T-cell (primary cell): ENCODE measurements at regions not wholly inside any gene's neighbourhood (a gene's known extent, or its start where the extent isn't known, plus 50 kb on each side); places are given as distances from the start of the nearest gene placed in this dataset.

Experiments
- ATAC-seq, 4 experiments: fragments of 200-7000 bp in 3 of 4; fragments of 150-1000 bp in 1 of 4; cut with Tn5 transposase; replicated peaks in 1 of 4; 1 replicate in 3 of 4; 2 replicates in 1 of 4; pipeline ENCODE4 v1.10.0; 2021; ENCODE audit warnings: moderate library complexity in 3 of 4, mild to moderate bottlenecking in 2 of 4, moderate number of reproducible peaks in 1 of 4
- CTCF ChIA-PET, 2 donors: fragments of 300-600 bp; sonication (Branson Sonifier 250); formaldehyde crosslinking; loops; one replicate each; lab custom pipeline; 2022; ENCODE audit warnings: antibody characterized with exemption in 2 of 2; lab: Charles Lee
- POLR2A ChIA-PET, 2 donors: fragments of 300-600 bp; sonication (Branson Sonifier 250); formaldehyde crosslinking; loops; one replicate each; lab custom pipeline; 2022; ENCODE audit warnings: antibody characterized with exemption in 2 of 2; lab: Charles Lee
- DNase-seq, 35 experiments: peaks; one replicate each; pipeline versions ENCODE4 v3.0.0 to v3.0.0-alpha.2; 2013 to 2023
- H3K27ac ChIP-seq: one replicate; pipeline ENCODE4 v1.5.1; 2013; ENCODE audit warnings: low read length
- H3K27me3 ChIP-seq, 2 experiments: replicated peaks in 1 of 2; 1 replicate in 1 of 2; 2 replicates in 1 of 2; pipeline versions ENCODE4 v1.6.1 to v1.7.0; 2013; ENCODE audit warnings: low read length in 1 of 2, mixed read lengths in 1 of 2; ENCODE audit not compliant: control insufficient read depth in 2 of 2, insufficient read depth in 2 of 2; ENCODE audit errors: extremely low read depth in 1 of 2
- H3K36me3 ChIP-seq, 2 donors: 1 replicate in 1 of 2; 2 replicates in 1 of 2; pipeline versions ENCODE4 v1.6.1 to v1.7.0; 2013; ENCODE audit warnings: low read length in 1 of 2; ENCODE audit not compliant: control insufficient read depth in 2 of 2, insufficient read depth in 1 of 2; ENCODE audit errors: extremely low read depth in 1 of 2
- H3K4me1 ChIP-seq, 2 experiments: 1 replicate in 1 of 2; 2 replicates in 1 of 2; pipeline versions ENCODE4 v1.6.1 to v1.7.0; 2013; ENCODE audit warnings: low read length in 2 of 2, mixed read lengths in 1 of 2; ENCODE audit not compliant: insufficient read depth in 2 of 2, control insufficient read depth in 1 of 2; ENCODE audit errors: extremely low read depth in 1 of 2
- H3K4me3 ChIP-seq, 2 donors: 1 replicate in 1 of 2; 2 replicates in 1 of 2; pipeline versions ENCODE4 v1.5.1 to v1.7.0; 2013; ENCODE audit warnings: mild to moderate bottlenecking in 2 of 2, low read length in 1 of 2, moderate library complexity in 1 of 2; ENCODE audit not compliant: control insufficient read depth in 1 of 2; ENCODE audit errors: extremely low read depth in 1 of 2
- H3K9me3 ChIP-seq: 2 replicates; pipeline ENCODE4 v1.7.0; 2013
- H3K27ac Mint-ChIP-seq, 2 donors: one replicate each; pipeline ENCODE4 v1.8.0; 2020 to 2021; ENCODE audit warnings: mild to moderate bottlenecking in 2 of 2, mixed read lengths in 2 of 2
- H3K27me3 Mint-ChIP-seq, 2 donors: one replicate each; pipeline ENCODE4 v1.8.0; 2021 to 2022; ENCODE audit warnings: mixed read lengths in 2 of 2
- H3K36me3 Mint-ChIP-seq: one replicate; pipeline ENCODE4 v1.8.0; 2021; ENCODE audit warnings: mixed read lengths
- H3K4me1 Mint-ChIP-seq, 3 donors: one replicate each; pipeline ENCODE4 v1.8.0; 2020 to 2022; ENCODE audit warnings: mixed read lengths in 3 of 3, mild to moderate bottlenecking in 1 of 3
- H3K4me3 Mint-ChIP-seq, 3 donors: one replicate each; pipeline ENCODE4 v1.8.0; 2020 to 2022; ENCODE audit warnings: mild to moderate bottlenecking in 3 of 3, mixed read lengths in 3 of 3, moderate library complexity in 3 of 3
- H3K9me3 Mint-ChIP-seq, 3 donors: one replicate each; pipeline ENCODE4 v1.8.0; 2020 to 2022; ENCODE audit warnings: mixed read lengths in 3 of 3
- WGBS: methylation state at CpG from one replicate; pipeline ENCODE4 v1.1.5; 2013; ENCODE audit warnings: missing lambda C conversion rate; ENCODE audit not compliant: insufficient coverage; 5-methylcytosine and 5-hydroxymethylcytosine counted together

DNA sequence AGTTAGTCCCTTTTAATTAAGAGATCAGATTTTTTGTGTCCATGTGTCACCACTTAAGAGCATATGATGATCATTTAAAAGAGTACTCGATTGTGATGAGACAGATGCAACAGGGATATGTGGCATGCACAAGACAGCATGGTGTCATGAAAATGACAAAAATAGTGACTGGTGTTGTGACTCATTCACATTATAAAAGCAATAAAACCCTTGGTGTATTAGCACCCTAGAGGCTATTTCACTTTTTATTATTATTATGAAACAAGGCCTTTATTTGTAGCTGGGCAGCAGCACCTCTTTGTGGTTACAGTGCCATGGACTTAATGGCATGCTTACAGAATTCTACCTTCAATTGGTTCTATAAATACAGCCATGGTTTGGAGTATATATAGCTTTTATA lies 1296.0 kb upstream of the ZEB2 start:
- Mint-ChIP-seq H3K36me3 (no peaks in the 10 kb centered on the region), H3K27ac (no peak overlapping the region), H3K4me1 (no peaks in the 10 kb centered on the region), H3K27me3 (peaks cover 0 to 3% of the 10 kb centered on the region in 2 donors), H3K4me3 (no peak overlapping the region), H3K9me3 (peaks cover 0 to 5% (median 5%) of the 10 kb centered on the region in 3 donors)
- WGBS: no CpG with 5 or more reads among the region's 1 CpG
- Histone ChIP-seq H3K27me3 (no peaks in the 10 kb centered on the region), H3K9me3 (no peaks in the 10 kb centered on the region), H3K4me3 (no peak overlapping the region), H3K27ac (no peak overlapping the region), H3K4me1 (no peaks in the 10 kb centered on the region), H3K36me3 (no peaks in the 10 kb centered on the region)
- ChIA-PET POLR2A (no interaction called here), CTCF (no interaction called here)
- no peak for DNase-seq
- ATAC-seq: no peak

DNA sequence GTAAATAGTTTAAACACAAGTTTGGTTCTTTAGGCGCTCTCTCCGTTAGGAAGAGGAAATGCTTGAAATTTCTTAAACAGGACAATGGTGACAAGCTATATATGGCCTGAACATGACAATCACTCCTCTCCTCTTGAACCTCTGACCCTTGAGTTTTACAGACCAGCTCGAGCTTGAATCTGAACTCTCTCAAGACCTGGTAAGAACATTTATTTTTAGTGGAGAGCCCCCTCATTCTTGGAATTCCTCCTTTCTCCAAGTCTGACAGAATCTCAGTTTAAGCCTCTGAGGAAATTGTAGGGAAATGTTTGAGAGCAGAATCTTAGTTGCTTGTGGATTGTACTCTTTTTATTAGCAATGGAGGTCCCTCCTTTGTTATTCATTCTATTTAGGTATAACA lies 1293.6 kb upstream of the ZEB2 start:
- Mint-ChIP-seq H3K4me1 (no peaks in the 10 kb centered on the region), H3K27ac (no peak overlapping the region), H3K4me3 (no peak overlapping the region), H3K36me3 (no peaks in the 10 kb centered on the region), H3K9me3 (peaks cover 0 to 2% (median 0%) of the 10 kb centered on the region in 3 donors), H3K27me3 (peaks cover 0 to 3% of the 10 kb centered on the region in 2 donors)
- H3K36me3 ChIP-seq: no peaks in the 10 kb centered on the region
- ATAC-seq: no peak
- no CpG with 5 or more reads among the region's 3 CpGs for WGBS
- H3K4me1 ChIP-seq: no peaks in the 10 kb centered on the region
- H3K4me3 ChIP-seq: no peak overlapping the region
- DNase-seq: no peak
- ChIA-PET POLR2A (no interaction called here), CTCF (interaction anchor here in 1 of 2 donors (1.5 kb wide), 1 partner anchor 9 kb away, joined by 3 read pairs; no protein-coding TSS in a partner anchor)
- no peaks in the 10 kb centered on the region for H3K9me3 ChIP-seq
- no peaks in the 10 kb centered on the region for H3K27me3 ChIP-seq
- no peak overlapping the region for H3K27ac ChIP-seq

DNA sequence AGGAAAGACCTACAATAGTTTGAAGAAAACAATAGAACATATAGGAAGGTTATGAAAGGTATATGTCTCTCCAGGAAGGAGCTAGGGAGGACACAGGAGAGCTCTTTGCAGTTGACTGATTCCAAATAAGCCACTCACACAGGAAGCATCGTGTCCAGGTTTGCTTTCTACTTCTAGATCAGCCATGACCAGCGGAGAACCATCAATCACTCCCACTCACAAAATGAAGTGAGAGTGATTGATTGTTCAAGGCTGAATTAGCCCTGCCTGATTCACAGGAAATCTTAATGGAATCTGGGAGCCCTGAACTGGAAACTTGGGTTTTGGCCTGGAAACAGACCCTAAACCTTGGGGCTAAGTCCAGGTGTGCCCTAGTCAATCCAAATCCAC lies 1292.2 kb upstream of the ZEB2 start:
- DNase-seq (no peak), ATAC-seq (no peak)
- POLR2A ChIA-PET: no interaction called here
- CTCF ChIA-PET: no interaction called here
- Histone ChIP-seq H3K4me1 (no peaks in the 10 kb centered on the region), H3K9me3 (no peaks in the 10 kb centered on the region), H3K4me3 (no peak overlapping the region), H3K27me3 (no peaks in the 10 kb centered on the region), H3K36me3 (no peaks in the 10 kb centered on the region), H3K27ac (no peak overlapping the region)
- Mint-ChIP-seq H3K9me3 (peaks cover 0 to 6% (median 0%) of the 10 kb centered on the region in 3 donors), H3K36me3 (no peaks in the 10 kb centered on the region), H3K27ac (no peak overlapping the region), H3K4me3 (no peak overlapping the region), H3K27me3 (peaks cover 0 to 3% of the 10 kb centered on the region in 2 donors), H3K4me1 (no peaks in the 10 kb centered on the region)
- WGBS: no CpG with 5 or more reads among the region's 2 CpGs

DNA sequence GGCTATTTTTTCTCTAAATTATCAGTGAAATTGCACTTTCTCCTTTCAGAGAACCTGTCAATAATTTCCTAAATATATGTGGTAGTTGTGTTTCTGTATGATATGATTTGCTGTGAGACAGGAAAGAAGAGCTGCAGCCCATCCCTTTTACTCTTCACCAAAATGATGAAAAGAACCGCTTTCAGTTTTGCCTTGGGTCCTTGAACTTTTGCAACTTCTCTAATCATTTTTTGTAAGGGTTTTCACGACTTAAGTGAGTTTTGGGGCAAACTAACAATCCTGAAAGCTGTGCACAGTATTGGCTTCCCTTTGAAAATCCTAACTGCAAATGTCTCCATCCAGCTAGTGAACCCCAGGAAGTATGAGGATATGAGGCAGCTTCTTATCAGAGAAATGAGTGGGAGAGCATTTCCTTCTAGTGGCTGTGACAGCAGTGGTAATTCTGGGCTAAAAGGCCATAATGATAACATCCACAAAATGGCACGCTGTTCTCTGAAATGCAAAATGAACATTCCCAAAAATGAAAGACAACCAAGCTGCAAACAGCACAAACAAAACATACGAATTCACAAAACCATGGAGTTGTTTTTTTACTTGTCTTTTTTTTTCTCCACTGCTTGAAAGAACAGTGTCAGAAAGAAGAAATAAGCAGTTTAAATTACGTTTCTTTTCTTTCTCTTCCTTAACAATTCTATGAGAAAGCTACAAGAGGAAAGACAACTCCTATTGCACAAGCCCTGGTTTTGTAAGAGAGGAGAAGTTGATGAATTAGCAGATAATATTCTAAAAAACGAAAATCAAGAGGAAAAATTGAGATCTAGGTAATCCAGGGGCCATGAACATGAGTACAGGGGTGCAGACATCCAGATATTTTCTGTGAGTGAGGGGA lies 1291.6 kb upstream of the ZEB2 start:
- ATAC-seq: no peak
- Histone ChIP-seq H3K27ac (no peak overlapping the region), H3K27me3 (no peaks in the 10 kb centered on the region), H3K36me3 (no peaks in the 10 kb centered on the region), H3K9me3 (no peaks in the 10 kb centered on the region), H3K4me3 (no peak overlapping the region), H3K4me1 (no peaks in the 10 kb centered on the region)
- H3K9me3 Mint-ChIP-seq: peaks cover 0 to 6% (median 0%) of the 10 kb centered on the region in 3 donors
- ChIA-PET POLR2A (no interaction called here), CTCF (no interaction called here)
- H3K27me3 Mint-ChIP-seq: peaks cover 0 to 3% of the 10 kb centered on the region in 2 donors
- no peaks in the 10 kb centered on the region for H3K36me3 Mint-ChIP-seq
- no peak overlapping the region for H3K4me3 Mint-ChIP-seq
- DNase-seq: no peak
- H3K27ac Mint-ChIP-seq: no peak overlapping the region
- H3K4me1 Mint-ChIP-seq: no peaks in the 10 kb centered on the region
- WGBS: 20% methylated on average over 1 of the region's 6 CpGs

DNA sequence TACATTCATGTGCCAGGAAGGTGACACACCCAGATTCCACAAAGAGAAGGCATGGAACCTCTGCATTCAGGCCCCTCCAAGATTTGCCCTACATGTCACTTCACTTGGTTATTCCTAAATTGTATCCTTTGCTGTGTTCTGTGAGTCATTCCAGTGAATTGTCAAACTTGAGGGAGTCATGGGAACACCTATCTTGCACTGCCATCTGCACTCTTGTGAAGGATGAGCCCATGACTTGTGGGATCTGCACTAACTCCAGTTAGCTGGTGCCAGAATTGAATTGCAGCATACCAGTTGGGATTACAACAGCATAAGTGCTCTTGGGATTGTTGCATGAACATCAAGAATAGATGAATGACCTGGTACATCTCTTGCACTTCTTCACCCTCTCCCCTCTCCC lies 1288.0 kb upstream of the ZEB2 start:
- H3K27ac ChIP-seq: no peak overlapping the region
- Mint-ChIP-seq H3K4me3 (no peak overlapping the region), H3K27me3 (no peaks in the 10 kb centered on the region), H3K27ac (no peak overlapping the region), H3K4me1 (no peaks in the 10 kb centered on the region), H3K36me3 (no peaks in the 10 kb centered on the region), H3K9me3 (peaks cover 0 to 6% (median 0%) of the 10 kb centered on the region in 3 donors)
- H3K9me3 ChIP-seq: no peaks in the 10 kb centered on the region
- no peaks in the 10 kb centered on the region for H3K4me1 ChIP-seq
- ChIA-PET POLR2A (no interaction called here), CTCF (no interaction called here)
- no peak for DNase-seq
- no peaks in the 10 kb centered on the region for H3K36me3 ChIP-seq
- H3K4me3 ChIP-seq: no peak overlapping the region
- H3K27me3 ChIP-seq: no peaks in the 10 kb centered on the region
- no peak for ATAC-seq

DNA sequence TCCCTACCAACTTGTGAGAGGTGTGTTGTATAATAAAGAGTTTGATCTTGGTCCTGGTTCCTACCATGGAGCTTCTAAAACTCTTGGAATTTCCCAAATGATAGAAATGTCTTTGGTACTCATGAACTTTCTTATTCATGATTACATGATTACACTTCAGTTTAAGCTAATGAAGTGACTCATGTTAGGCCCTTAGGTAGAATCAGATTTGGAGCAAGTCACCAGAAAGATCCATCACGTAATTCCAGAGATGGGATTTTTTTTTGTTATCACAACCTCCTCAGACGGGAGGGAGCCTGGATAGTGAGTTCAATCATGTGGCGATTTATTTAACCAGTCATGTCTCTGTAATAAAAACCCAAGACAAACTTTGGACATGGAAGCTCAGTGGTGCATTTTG lies 1287.6 kb upstream of the ZEB2 start:
- H3K27me3 Mint-ChIP-seq: no peaks in the 10 kb centered on the region
- no peaks in the 10 kb centered on the region for H3K27me3 ChIP-seq
- H3K4me1 ChIP-seq: no peaks in the 10 kb centered on the region
- H3K36me3 ChIP-seq: no peaks in the 10 kb centered on the region
- H3K4me3 ChIP-seq: no peak overlapping the region
- DNase-seq: no peak
- POLR2A ChIA-PET: no interaction called here
- no CpG with 5 or more reads among the region's 3 CpGs for WGBS
- H3K4me3 Mint-ChIP-seq: no peak overlapping the region
- H3K36me3 Mint-ChIP-seq: no peaks in the 10 kb centered on the region
- H3K27ac ChIP-seq: no peak overlapping the region
- CTCF ChIA-PET: no interaction called here
- no peak for ATAC-seq
- H3K9me3 Mint-ChIP-seq: peaks cover 0 to 6% (median 0%) of the 10 kb centered on the region in 3 donors
- no peak overlapping the region for H3K27ac Mint-ChIP-seq
- no peaks in the 10 kb centered on the region for H3K4me1 Mint-ChIP-seq
- no peaks in the 10 kb centered on the region for H3K9me3 ChIP-seq
